ENCODE measurements at regions not wholly inside any gene's neighbourhood (a gene's known extent, or its start where the extent isn't known, plus 50 kb on each side); places are given as distances from the start of the nearest gene placed in this dataset.

DNA sequence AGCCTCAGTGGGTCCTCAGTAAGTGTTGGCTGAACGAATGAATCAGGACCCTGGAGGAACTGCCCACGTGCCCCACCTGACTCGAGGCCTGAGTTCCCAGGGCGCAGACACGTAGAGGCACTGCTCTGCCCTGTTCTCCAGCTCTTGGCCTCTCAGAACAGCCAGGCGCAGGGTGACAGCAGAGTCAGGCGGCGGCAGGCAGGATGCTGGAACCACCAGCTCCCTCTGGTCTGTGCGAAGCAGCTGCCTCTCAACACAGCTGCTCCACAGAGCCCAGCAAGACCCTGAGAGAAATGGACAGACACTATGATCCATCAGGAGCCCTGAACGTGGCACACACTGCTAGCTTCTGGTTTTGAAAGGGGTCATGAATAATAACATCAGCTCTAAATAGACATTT, 53.1 kb upstream of the BCO1 start:
- DNase-seq (ENCODE audit: low read depth): no peak

DNA sequence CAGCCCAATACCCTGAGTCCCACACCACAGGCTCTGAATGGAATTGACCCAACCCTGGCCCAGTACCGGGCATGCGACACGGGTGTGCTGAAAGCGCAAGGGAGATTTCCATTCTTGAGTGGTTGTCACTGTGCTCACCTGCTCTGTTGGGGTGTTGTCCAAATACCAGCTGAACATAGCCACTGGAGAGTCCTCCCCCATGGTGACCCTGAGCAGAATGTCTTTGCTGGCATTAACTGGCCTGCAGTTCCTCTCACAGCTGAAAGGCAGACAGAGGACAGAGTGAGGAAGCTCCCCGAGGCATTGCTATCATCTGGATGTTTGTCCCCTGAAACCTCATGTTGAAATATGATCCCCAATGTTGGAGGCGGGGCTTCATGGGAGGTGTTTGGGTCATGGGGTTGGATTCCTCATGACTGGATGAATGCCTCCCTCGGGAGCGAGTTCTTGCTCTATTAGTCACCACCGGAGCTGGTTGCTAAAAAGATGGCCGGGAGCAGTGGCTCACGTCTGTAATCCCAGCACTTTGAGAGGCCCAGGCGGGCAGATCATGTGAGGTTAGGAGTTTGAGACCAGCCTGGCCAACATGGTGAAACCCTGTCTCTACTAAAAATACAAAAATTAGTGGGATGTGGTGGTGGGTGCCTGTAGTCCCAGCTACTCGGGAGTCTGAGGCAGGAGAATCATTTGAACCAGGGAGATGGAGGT, 57.3 kb upstream of the BCO1 start:
- DNase-seq (ENCODE audit: low read depth): peak; percentile 99

GRCh38 chr16:81180578-81180977, 57.9 kb upstream of the BCO1 start:
- DNase-seq (ENCODE audit: low read depth): no peak

DNA sequence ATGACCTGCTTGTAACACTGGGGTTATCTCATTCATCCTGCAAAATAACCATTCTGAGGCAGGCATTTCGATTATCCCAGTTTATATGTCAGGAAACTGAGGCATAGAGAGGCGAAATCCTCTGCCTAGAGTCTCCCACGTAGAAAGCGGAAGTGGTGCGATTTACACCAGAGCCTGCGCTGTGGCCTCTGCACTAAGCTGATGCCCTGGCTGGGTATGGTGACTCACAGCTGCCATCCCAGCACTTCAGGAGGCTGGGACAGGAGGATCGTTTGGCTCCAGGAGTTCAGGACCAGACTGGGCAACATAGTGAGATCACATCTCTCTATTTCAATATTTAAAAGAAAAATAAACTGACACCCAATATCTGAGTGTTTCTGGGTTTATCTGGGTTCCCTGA, 59.3 kb upstream of the BCO1 start:
- DNase-seq (ENCODE audit: low read depth): no peak

DNA sequence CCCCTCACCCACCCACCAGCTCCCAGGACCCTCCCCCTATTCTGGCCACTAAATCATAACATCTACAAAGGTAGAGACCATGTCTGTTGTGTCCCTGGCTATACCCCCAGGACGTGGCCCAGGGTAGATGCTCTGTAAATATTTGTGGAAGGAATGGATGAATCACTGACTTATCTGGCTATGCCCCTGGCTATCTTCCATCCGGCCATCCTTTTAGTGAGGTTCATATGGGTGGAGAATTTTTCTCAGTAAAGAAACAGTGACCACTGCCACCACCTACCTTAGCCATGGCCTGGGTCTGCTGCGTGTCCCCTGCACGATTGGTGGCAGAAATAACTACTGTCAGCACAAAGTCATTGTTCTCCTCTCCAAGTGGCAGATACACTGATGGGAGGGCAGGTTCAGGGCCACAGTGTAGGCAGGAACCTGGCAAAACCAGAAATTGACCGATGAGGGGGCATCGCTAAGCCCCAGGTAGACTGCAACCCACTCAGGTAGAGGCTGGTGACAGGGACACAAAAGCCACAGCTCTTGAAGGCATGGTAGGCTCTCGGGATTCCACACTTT, 63.1 kb upstream of the BCO1 start:
- DNase-seq (ENCODE audit: low read depth): peak; percentile 92

- DNase-seq (ENCODE audit: low read depth): peak; percentile 63
These were observed 63.7 kb upstream of the BCO1 start for GRCh38 chr16:81174644-81175324.

GRCh38 chr16:81172769-81173658, 65.5 kb upstream of the BCO1 start:
- DNase-seq (ENCODE audit: low read depth): no peak

DNA sequence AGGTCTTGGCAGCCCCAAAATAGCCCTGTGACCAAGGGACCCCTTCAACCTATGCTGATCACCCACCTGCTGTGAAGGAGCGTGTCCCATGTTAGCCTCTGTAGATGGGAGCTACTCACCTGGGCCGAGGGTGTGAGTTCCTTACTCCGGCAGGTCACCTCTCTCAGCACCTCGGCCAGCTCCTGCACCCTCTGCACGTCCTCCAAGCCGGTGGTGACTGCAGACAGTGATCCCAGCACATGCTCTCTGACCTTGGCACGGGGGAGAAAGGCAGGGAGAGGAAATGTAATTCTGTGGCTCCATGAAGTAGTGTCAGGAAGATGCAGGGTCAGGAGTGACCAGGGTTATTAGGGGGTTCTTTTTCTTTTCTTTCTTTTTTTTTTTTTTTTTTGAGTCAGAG, 67.7 kb upstream of the BCO1 start:
- DNase-seq (ENCODE audit: low read depth): no peak

DNA sequence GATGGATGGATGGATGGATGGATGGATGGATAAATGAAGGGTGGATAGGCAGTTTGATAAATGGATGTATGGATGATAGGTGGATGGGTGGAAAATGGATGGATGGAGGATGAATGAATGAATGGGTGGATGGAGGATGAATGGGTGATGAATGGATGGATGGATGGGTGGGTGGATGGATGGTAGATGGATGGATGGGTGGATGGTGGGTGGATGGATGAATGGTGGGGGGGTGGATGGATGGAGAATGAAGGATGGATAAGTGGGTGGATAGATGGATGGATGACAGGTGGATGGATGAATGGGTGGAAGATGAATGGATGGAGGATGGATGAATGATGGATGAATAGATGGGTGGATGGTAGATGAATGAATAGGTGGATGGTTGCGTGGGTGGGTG, 70.1 kb upstream of the BCO1 start:
- DNase-seq (ENCODE audit: low read depth): no peak

GRCh38 chr16:81167851-81168250, 70.6 kb upstream of the BCO1 start:
- DNase-seq (ENCODE audit: low read depth): no peak

- no peak for DNase-seq (ENCODE audit: low read depth)
These were observed 70.5 kb upstream of the GCSH start for GRCh38 chr16:81166417-81167300.

DNA sequence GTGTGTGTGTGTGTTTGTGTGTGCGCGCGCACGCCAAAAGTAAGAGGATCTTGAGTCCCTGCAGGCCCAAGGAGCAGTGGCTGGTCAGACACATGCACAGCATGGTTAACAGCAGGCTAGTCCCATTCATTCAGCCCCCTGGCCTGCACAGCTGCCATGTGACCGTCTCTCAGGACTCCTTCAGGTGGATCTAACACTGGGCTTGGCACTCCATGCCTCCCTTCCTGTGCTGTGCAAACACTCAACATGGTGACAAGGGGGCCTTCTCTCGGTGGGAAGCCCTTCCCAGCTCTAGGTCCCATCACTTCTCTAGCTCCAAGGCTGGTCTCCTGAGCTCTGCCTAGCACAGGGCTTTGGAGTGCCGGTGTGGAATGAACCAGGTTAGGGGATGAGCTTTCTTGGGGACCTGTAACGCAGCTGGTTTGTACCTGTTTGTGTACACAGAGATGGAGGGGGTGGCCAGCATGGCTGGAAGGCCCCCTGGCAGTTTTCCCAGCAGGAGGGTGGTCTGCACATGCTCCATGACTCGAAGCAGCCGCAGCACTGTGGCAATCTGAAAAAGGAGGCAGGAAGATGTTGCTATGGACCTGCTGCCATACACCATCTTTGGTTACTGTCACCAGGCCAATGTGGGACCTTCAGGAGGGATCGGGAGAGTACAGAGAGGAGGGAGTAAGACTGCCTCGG, 69.4 kb upstream of the GCSH start:
- DNase-seq (ENCODE audit: low read depth): no peak

DNA sequence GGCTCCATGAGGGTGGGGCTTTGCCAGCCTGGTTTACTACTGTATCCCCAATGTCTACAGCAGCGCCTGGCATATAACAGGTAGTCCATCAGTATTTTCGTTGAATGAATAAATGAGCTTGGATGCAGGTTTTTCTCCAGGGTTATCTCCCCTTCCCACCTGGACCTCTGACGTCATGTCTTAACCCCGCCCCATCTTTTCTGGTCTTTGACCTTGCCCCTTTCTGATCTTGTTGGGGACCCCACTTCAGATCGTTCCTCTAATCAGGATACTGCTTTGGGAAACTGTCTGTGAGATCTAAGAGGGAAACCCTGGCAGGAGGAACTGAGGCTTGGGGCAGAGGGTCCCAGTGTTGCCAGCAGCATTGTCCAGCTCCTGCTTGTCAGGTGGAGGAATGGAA, 68.8 kb upstream of the GCSH start:
- no peak for DNase-seq (ENCODE audit: low read depth)

DNA sequence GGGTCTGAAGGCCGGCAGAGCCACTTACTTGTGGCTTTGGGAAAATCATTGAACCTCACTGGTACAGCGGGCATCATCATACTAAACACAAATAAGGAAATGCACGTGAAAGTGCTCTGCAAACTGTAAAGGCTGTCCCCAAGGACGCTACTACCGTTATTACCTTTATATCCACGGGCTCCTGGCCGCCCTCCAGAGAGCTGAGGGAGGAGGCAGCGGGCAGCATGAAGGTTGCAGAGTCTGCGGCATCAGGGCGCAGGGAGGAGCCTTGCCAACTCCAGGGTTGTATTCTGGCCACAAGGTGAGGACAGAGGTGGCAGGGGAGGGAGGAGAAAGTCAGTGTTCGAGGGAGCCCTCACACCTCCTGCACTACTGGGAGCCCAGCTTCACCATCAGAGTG, 68.3 kb upstream of the GCSH start:
- no peak for DNase-seq (ENCODE audit: low read depth)

DNA sequence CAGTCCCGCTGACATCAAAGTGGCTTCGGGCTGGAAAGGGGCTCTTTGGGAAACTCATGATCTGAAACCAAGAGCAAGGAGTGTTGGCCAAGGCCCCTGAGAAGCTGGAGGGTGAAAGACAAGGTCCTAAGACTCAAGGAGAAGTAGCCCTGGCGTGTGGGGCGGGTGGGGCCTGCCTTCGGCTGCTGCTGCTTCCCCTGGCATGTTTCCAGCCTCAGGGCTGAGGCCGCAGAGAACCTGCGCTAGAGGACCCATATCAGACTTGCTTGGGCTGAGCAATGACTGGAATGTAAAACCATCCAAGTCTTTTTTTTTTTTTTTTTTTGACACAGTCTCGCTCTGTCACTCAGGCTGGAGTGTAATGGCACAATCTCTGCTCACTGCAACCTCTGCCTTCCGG, 67.5 kb upstream of the GCSH start:
- no peak for DNase-seq (ENCODE audit: low read depth)

- no peak for DNase-seq (ENCODE audit: low read depth)
These were observed 62.8 kb upstream of the GCSH start for GRCh38 chr16:81158964-81159363.

GRCh38 chr16:81155769-81156168, 59.6 kb upstream of the GCSH start:
- DNase-seq (ENCODE audit: low read depth): no peak

DNA sequence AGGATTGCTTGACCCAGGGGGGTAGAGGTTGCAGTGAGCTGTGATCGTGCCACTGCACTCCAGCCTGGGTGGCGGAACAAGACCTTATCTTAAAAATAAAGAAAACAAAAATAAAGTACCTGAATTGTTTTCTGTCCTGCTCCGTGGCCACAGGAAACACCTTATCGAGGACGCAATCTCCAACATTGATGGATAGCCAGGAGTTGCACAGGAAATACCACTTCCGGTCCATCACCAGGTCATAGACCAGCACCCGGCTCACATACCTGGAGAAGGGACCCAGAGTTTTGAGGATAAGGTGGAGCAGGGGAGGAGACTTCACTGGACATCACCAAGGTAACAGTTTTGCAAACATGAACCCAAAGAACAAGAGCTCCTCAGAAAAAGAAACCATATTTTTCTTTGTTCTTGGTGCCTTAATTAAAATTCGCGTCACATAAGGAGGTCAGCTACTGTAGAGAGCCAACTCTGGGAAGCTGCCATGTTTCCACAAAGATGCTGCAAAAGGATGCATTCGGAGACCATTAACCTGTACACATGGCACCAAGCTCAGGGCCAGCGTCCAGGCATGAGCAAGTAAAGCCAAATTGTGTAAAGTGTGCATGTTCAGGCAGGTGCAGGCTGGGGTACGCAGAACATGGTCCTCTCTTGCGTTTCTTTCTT, 55.6 kb upstream of the GCSH start:
- DNase-seq (ENCODE audit: low read depth): no peak

- DNase-seq (ENCODE audit: low read depth): no peak
These were observed 53.4 kb upstream of the GCSH start for GRCh38 chr16:81149614-81150013.

DNA sequence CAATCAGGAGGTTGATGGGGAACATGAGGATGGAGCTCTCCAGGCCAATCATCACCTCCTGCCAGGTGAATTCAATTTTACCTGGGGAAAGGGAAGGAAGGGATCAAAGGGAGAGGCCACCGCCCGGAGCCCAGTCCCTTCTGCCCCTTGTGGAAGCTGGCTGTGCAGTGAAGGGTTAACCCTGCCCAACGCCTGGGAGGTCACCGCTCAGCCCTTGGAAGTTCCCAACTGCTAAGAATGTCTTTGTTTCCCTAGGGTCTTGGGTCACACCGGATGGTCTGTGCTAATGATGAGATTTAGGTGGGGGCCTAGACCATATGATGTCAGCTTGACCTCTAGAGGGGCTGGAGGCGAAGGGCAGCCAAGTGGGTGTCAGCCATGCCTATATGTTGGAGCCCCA, 52.1 kb upstream of the GCSH start:
- DNase-seq (ENCODE audit: low read depth): no peak
